Hepatocyte (in vitro differentiated cells): ENCODE measurements at regions not wholly inside any gene's neighbourhood (a gene's known extent, or its start where the extent isn't known, plus 50 kb on each side); places are given as distances from the start of the nearest gene placed in this dataset.

Experiments
- CTCF ChIP-seq: fragments of 200-600 bp; sonication (generic); IDR thresholded peaks from 2 replicates; pipeline ENCODE4 v1.5.1; 2016; ENCODE audit warnings: antibody characterized with exemption, mild to moderate bottlenecking; ENCODE audit not compliant: poor library complexity
- EZH2phosphoT487 ChIP-seq: fragments of 200-600 bp; sonication (generic); IDR thresholded peaks from one replicate; pipeline ENCODE4 v1.6.1; 2018; ENCODE audit warnings: antibody characterized with exemption, mild to moderate bottlenecking, low read depth, moderate library complexity; ENCODE audit not compliant: unreplicated experiment, severe bottlenecking

- TF ChIP-seq CTCF = no peak
- no peak for TF ChIP-seq EZH2phosphoT487
Observed at GRCh38 chr9:81801190-81801589, 111.8 kb upstream of the TLE1 start.
